Fibroblast of gingiva (primary cell): ENCODE measurements at regions not wholly inside any gene's neighbourhood (a gene's known extent, or its start where the extent isn't known, plus 50 kb on each side); places are given as distances from the start of the nearest gene placed in this dataset.

ENCODE experiments used
- DNase-seq: peaks from one replicate; pipeline ENCODE4 v3.0.0-alpha.2; 2011; ENCODE audit warnings: low read depth

GRCh38 chr2:42871372-42871771, 79.0 kb upstream of the HAAO start:
- DNase-seq: no peak

- no peak for DNase-seq
Observed at GRCh38 chr2:42868874-42869273, 76.5 kb upstream of the HAAO start.

- DNase-seq: no peak
Observed at GRCh38 chr2:42868096-42868495, 75.7 kb upstream of the HAAO start.

DNA sequence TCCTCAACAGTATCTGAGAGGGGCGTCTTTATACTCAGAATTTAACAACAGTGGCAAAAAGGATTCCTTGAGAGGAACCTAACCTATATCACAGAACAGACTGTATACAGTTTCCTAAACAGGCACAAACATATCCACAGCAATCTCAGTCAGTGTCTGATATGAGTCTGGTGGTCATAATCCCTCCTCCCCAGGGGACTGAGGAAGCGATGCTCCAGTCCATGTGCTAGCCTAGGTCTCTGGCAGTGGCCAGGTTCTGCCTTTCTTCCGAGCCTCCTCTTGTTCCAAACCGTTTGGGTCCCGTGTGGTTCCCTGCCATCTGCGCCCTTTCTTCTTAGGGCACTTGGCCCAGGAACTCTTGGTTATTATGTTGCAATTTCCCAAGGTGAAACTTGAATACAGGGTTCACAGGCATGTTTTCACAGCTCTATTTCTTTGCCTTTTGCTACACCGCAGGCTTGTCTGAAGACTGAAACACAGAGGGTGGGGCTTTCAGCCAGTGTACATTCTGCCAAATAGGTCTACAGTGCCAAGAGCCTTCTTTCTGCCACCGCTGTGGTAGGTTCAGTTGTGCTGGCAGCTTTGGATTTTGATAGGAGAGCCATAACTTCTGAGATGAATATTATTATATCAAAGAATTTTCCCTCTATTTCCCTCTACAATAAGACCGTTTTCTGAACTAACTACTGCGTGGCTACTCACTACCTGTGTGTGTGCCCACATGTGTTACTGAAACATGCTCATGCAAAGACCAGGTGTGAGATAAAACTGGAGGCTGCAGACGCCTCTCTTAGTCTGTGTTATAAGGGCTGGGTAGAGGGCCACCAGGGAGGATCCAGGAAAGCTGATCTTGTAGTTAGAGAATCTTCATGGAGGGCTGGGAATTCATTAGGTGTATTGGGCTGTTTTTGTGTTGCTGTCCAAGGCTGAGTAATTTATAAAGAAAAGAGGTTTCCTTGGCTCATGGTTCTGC, 75.0 kb upstream of the HAAO start:
- no peak for DNase-seq

GRCh38 chr2:42865884-42866881, 73.8 kb upstream of the HAAO start:
- no peak for DNase-seq

GRCh38 chr2:42864641-42865280, 72.4 kb upstream of the HAAO start:
- DNase-seq: no peak

DNA sequence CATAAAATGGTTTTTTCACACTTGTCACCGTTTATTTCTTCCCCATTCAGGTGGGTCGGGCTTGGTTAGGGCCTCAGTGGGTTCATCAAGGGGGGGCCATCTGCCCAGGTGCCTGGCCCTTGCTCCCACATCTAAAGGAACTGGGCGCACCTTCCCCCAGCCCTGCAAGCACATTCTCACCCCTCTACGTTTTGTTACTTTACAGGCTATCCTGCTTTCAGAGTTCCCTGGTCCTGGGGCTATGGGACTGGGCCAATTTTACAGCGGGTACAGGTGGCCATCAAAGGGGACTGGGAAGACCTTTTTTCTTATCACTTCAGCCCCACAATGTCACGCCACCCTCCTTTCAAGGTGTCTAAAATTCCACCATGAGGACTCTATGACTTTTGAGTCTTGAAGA, 71.8 kb upstream of the HAAO start:
- DNase-seq: no peak

GRCh38 chr2:42863751-42864150, 71.4 kb upstream of the HAAO start:
- DNase-seq: no peak

GRCh38 chr2:42863320-42863719, 70.9 kb upstream of the HAAO start:
- DNase-seq: no peak

GRCh38 chr2:42862669-42863185, 70.3 kb upstream of the HAAO start:
- no peak for DNase-seq

DNA sequence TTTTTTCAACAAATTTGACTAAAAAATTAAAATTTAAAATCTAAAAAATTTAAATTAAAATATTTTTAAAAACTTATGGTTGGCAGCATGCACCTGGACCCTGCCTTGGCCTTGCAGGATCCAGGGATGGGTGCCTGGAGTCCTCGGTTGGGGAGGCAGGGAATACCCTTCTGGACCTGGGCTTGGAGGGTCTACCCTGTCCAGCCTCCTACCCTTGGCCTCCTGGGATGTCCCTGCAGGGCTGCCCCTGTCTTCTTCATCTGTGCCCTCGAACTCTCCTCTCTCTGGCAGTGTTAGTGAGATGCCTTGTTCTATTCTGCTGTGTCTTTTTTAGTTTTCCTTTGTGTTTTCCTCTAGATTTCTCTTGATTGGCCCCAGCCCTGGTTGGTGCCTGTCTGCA, 68.9 kb upstream of the HAAO start:
- DNase-seq: no peak

DNA sequence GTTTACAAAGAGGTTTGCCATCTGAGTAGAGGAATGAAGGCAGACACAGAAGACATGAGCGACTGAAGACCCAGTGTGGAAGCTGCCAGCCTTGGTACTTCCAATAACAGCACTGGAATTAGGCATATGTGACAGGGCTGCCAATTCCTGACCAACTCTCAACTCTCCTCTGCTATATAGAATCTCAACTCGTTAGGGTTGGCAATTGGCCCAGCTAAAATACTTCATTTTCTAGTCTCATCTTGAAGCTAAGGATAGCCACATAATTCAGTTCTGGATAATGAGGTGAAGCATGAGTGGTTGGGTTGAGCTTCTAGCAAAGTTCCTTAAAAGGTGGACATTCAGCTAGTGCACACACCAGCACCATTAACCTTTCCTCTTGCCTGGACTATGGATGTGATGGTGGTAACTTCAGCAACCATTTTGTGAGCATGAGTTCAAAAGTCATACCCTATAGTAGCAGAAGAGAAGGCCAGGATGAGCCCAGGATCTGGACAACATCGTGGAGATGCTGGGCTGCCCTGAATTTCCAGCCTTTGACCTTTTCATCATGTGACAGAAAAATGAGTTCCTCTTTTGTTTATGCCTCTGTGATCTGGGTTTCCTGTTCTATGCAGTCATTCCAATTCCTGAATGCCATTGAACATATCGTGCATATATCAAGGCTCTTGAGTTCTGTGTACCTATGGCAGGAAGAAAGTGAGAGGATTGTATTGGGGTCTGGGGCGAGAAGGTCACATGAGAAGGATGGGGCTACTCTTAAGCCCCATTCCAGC, 68.1 kb upstream of the HAAO start:
- no peak for DNase-seq

DNA sequence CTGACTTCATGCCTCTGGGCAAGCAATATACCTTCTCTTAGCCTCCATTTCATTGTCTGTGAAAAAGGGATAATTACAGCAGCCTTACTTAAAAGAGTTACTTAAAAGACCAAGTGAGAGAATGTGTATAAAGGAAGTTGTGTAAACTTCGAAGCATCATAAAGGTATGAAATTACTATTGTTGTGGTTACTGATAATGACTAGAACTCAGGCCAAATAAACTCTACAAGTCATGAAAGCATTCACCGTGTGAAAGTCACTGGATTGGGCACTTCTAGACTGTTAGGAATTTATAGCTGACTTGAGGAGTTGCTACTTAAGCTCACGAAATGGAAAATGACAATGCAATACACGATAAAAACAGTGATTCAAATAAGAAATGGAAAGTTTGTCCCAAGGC, 67.4 kb upstream of the HAAO start:
- DNase-seq: no peak

GRCh38 chr2:42859006-42859552, 66.7 kb upstream of the HAAO start:
- peak; percentile 54 for DNase-seq

DNA sequence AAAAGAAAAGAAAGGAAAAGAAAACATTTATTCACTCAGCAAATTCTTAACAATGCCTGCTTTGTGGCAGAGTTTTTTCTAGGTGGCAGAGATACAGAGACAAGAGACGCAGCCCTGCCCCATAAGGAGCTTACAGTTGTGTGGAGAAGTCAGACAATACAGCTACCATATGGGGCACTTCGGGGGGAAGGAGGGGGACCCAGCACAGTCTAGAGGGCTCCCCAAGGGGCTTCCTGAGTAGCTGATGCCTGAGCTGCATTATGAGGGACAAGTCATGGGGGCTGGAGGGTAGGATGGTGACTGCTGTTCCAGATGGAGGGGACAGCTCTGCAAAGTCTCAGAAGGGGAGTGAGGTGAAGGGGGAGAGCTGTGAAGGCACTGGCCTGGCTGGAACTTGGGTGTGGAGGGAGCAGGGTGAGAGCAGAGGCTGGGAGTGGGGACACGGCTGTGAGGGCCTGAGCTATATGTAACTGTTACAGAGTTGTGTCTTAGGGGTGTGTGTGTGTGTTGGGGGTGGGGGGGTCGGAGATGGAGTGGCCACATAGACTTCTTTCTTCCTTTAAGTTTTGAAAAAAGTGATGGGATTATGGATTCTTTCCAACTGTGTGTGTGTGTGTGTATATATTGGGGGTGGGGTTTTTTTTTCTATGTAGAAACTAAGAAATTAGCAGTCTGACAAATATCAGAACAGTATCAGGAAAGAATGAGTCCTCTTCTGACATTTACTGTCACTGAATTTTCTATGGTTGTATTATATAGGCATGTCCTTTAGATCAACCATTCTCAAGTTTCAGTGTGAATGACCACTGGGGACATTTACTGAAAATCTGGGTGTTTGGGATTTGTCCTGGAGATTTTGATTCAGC, 66.0 kb upstream of the HAAO start:
- no peak for DNase-seq

- DNase-seq: no peak
Observed at GRCh38 chr2:42856891-42857632, 64.7 kb upstream of the HAAO start.

DNA sequence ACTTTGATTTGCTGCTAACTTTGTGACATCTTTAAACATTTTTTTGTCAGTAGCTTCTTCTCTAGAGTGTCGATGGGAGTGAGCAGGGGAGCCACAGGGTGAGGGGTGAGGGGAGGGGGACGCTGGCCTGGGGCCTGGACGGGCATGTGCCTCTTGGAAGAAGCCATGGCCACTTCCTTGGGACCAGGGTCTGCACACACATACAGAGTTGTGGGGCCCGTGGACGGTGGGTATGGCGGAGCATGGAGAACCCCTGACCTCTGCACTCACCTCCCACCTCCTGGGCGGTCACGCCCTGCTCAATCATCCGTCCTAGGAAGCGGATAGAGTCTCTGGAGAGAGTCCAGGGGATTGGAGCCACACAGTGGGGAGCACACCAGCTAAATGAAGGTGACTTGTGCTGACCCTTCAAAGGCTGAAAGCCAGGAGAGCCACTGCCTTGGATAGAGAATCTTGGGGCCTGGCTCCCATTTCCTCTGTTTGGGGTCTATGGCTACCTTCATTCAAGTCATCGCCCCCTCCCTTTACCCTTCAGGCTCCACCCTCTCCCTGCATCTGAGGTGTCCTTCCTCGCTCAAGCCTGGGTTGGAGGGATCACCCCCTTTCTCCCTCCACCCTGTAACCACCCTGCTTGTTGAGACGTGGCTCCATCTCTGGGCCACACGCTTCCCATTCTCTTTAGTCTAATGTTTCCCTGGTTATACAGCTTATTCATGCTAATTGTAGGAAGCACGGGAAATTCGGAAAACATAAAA, 63.9 kb upstream of the HAAO start:
- DNase-seq: no peak

DNA sequence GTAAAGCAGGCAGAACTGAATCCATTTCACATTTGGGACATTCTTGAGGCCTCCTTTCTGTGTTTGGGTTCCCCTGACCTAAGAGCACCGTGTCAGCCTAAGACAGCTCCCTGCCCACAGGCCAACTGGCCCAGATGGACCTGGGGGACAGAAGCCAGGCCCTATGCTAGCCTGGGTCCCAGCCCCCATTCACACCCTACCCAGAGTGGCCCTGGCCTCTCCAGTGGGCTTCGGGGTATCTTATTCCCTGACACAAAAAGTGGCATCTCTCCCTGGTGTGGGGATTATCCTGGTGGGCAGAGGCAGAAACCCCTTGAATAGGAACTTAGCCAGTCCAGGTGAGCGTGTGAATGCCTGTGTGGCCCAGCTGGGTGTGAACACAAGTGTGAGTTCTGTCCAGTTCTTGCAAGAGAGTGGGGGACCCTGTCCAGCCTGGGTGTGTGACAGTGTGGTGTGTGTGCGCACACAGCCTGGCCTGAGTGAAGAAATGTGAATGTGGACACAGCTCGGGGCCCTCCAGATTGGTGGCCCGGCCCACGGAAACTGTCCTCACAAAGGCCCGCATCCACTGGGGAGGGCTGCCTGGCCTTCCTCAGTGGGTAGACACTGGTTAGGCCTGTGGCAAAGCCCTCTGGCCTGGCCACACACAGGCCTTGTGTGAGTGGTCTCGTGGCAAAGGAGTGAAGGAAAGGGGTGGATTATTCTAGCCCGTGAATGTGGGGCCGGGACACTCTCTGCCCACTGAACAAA, 63.0 kb upstream of the HAAO start:
- DNase-seq: no peak
